SK-N-SH (cell line): ENCODE measurements at regions not wholly inside any gene's neighbourhood (a gene's known extent, or its start where the extent isn't known, plus 50 kb on each side); places are given as distances from the start of the nearest gene placed in this dataset.

ENCODE experiments used
- CTCF ChIA-PET: fragments of 300-600, 350-600 bp; formaldehyde crosslinking; extraction: SDS; loops from one replicate; lab custom pipeline; 2021; lab: Yijun Ruan, JAX
- POLR2A ChIA-PET: fragments of 350-600 bp; sonication (Branson Sonifier 250); formaldehyde crosslinking; extraction: SDS; loops from one replicate; lab custom pipeline; 2020; ENCODE audit warnings: antibody characterized with exemption, inconsistent platforms; lab: Yijun Ruan, JAX
- DNase-seq: peaks from one replicate; pipeline ENCODE4 v3.0.0; 2012
- H2AFZ ChIP-seq: fragments of 200-600 bp; sonication (generic); 2 replicates; pipeline ENCODE4 v1.8.1; 2016; ENCODE audit warnings: antibody characterized with exemption, mild to moderate bottlenecking, low read depth
- H3F3A ChIP-seq: fragments of 200-600 bp; sonication (generic); replicated peaks from 2 replicates; pipeline ENCODE3; 2016; ENCODE audit warnings: antibody characterized with exemption, mild to moderate bottlenecking; ENCODE audit not compliant: insufficient read depth
- H3K27ac ChIP-seq, 2 experiments: fragments of 200-500 bp in 1 of 2; fragments of 200-600 bp in 1 of 2; sonication (Bioruptor generic) in 1 of 2; sonication (generic), shearing (Covaris generic) in 1 of 2; 2 replicates each; pipeline versions ENCODE4 v1.5.1 to v1.6.1; 2014 to 2016; ENCODE audit warnings: low read depth in 2 of 2, inconsistent platforms in 1 of 2, low read length in 1 of 2, mild to moderate bottlenecking in 1 of 2, mixed read lengths in 1 of 2
- H3K27me3 ChIP-seq: fragments of 200-600 bp; sonication (generic), shearing (Covaris generic); 2 replicates; pipeline ENCODE4 v1.6.1; 2016; ENCODE audit warnings: mixed run types; ENCODE audit not compliant: insufficient read depth
- H3K36me3 ChIP-seq, 2 experiments: fragments of 200-500 bp in 1 of 2; fragments of 200-600 bp in 1 of 2; sonication (Bioruptor generic) in 1 of 2; sonication (generic) in 1 of 2; replicated peaks in 1 of 2; 2 replicates each; pipeline versions ENCODE3 to v1.5.1; 2014 to 2016; ENCODE audit warnings: low read length in 1 of 2, mild to moderate bottlenecking in 1 of 2; ENCODE audit not compliant: insufficient read depth in 2 of 2, control insufficient read depth in 1 of 2
- H3K4me1 ChIP-seq, 2 experiments: fragments of 200-500 bp in 1 of 2; fragments of 200-600 bp in 1 of 2; sonication (Bioruptor generic) in 1 of 2; sonication (generic), shearing (Covaris generic) in 1 of 2; 2 replicates each; pipeline versions ENCODE4 v1.5.1 to v1.6.1; 2014 to 2016; ENCODE audit warnings: low read depth in 1 of 2, low read length in 1 of 2, mixed run types in 1 of 2; ENCODE audit not compliant: insufficient read depth in 2 of 2, control insufficient read depth in 1 of 2
- H3K4me2 ChIP-seq: fragments of 200-600 bp; sonication (generic), shearing (Covaris generic); 2 replicates; pipeline ENCODE4 v1.6.1; 2017; ENCODE audit warnings: mixed run types
- H3K4me3 ChIP-seq, 2 experiments: fragments of 200-500 bp in 1 of 2; fragments of 200-600 bp in 1 of 2; sonication (Bioruptor generic) in 1 of 2; sonication (generic), shearing (Covaris generic) in 1 of 2; 2 replicates each; pipeline versions ENCODE4 v1.5.1 to v1.8.1; 2014 to 2016; ENCODE audit warnings: low read depth in 2 of 2, inconsistent platforms in 1 of 2, low read length in 1 of 2, mild to moderate bottlenecking in 1 of 2, mixed read lengths in 1 of 2, moderate library complexity in 1 of 2
- H3K79me2 ChIP-seq: fragments of 200-600 bp; sonication (generic); 2 replicates; pipeline ENCODE4 v1.8.1; 2017; ENCODE audit warnings: mild to moderate bottlenecking; ENCODE audit not compliant: insufficient read depth
- H3K9ac ChIP-seq: fragments of 200-600 bp; sonication (generic); 2 replicates; pipeline ENCODE4 v1.6.1; 2017; ENCODE audit warnings: mixed run types
- H3K9me2 ChIP-seq: fragments of 200-600 bp; sonication (generic); 2 replicates; pipeline ENCODE4 v1.6.1; 2017; ENCODE audit warnings: mixed run types
- H3K9me3 ChIP-seq: fragments of 200-600 bp; sonication (generic); 2 replicates; pipeline ENCODE4 v1.6.1; 2017; ENCODE audit warnings: mixed run types, mild to moderate bottlenecking, moderate library complexity
- H4K20me1 ChIP-seq: fragments of 200-600 bp; sonication (generic); 2 replicates; pipeline ENCODE4 v1.6.1; 2017; ENCODE audit warnings: mild to moderate bottlenecking, mixed run types; ENCODE audit not compliant: insufficient read depth
- EP300 ChIP-seq, 2 experiments: IDR thresholded peaks; 2 replicates each; pipeline versions ENCODE4 v1.4.0 to v1.6.1; 2012; ENCODE audit warnings: borderline replicate concordance in 1 of 2, low read depth in 1 of 2, low read length in 1 of 2
- FOSL2 ChIP-seq: IDR thresholded peaks from 2 replicates; pipeline ENCODE4 v1.4.0; 2012; ENCODE audit warnings: low read depth, mild to moderate bottlenecking, moderate library complexity, borderline replicate concordance
- GATA2 ChIP-seq: sonication (generic); formaldehyde crosslinking; IDR thresholded peaks from 2 replicates; pipeline ENCODE4 v1.5.0; 2020; ENCODE audit warnings: mild to moderate bottlenecking, missing genetic modification reagents
- JUND ChIP-seq: IDR thresholded peaks from 2 replicates; pipeline ENCODE4 v1.4.0; 2012
- MEF2A ChIP-seq: IDR thresholded peaks from 2 replicates; pipeline ENCODE4 v1.4.0; 2012; ENCODE audit warnings: low read depth, borderline replicate concordance
- MXI1 ChIP-seq: IDR thresholded peaks from 2 replicates; pipeline ENCODE4 v1.6.1; 2012; ENCODE audit warnings: mild to moderate bottlenecking, low read depth, low read length, improper control_type of control experiment
- PBX3 ChIP-seq: IDR thresholded peaks from 2 replicates; pipeline ENCODE4; 2012
- POLR2AphosphoS5 ChIP-seq: IDR thresholded peaks from 2 replicates; pipeline ENCODE4 v1.6.1; 2012; ENCODE audit warnings: low read depth, low read length
- RFX5 ChIP-seq: IDR thresholded peaks from 2 replicates; pipeline ENCODE4 v1.6.1; 2012; ENCODE audit warnings: mild to moderate bottlenecking, improper control_type of control experiment, low read length
- RXRA ChIP-seq: IDR thresholded peaks from 2 replicates; pipeline ENCODE4 v1.4.0; 2012; ENCODE audit warnings: low read depth, mild to moderate bottlenecking, borderline replicate concordance
- SIN3A ChIP-seq: IDR thresholded peaks from 2 replicates; pipeline ENCODE4 v1.6.1; 2012; ENCODE audit warnings: low read depth, mild to moderate bottlenecking, low read length, moderate library complexity, borderline replicate concordance
- SMC3 ChIP-seq: IDR thresholded peaks from 2 replicates; pipeline ENCODE4 v1.6.1; 2012; ENCODE audit warnings: low read depth, low read length, improper control_type of control experiment
- TAF1 ChIP-seq: IDR thresholded peaks from 2 replicates; pipeline ENCODE4 v1.6.1; 2012; ENCODE audit warnings: low read depth, mild to moderate bottlenecking, low read length, moderate library complexity, borderline replicate concordance
- YY1 ChIP-seq: IDR thresholded peaks from 2 replicates; pipeline ENCODE4 v1.4.0; 2012; ENCODE audit warnings: low read depth, mild to moderate bottlenecking
- WGBS: methylation state at CpG from one replicate; pipeline ENCODE4 v1.1.6; 2017; ENCODE audit warnings: low lambda C conversion rate; 5-methylcytosine and 5-hydroxymethylcytosine counted together
- TF ChIP-seq, protein P1 (sequence below): fragments of 150-350 bp; IDR thresholded peaks from 2 replicates; pipeline ENCODE4 v1.6.1; 2017; ENCODE audit warnings: antibody characterized with exemption, low read length, low read depth, borderline replicate concordance
- TF ChIP-seq, protein P2 (sequence below): IDR thresholded peaks from 2 replicates; pipeline ENCODE4 v1.4.0; 2012; ENCODE audit warnings: low read depth, borderline replicate concordance
- TF ChIP-seq, protein P3 (sequence below): IDR thresholded peaks from 2 replicates; pipeline ENCODE4 v1.6.1; 2012; ENCODE audit warnings: mild to moderate bottlenecking, low read depth, low read length, moderate library complexity

GRCh38 chr15:31782951-31783350, 247.4 kb upstream of the CHRNA7 start:
- Histone ChIP-seq H3K9ac (no peak overlapping the region), H3K27me3 (no peaks in the 10 kb centered on the region), H3K4me1 (peaks cover 0 to 5% of the 10 kb centered on the region in 2 experiments; a peak in 1 of 4 replicates), H3K4me2 (no peak overlapping the region), H3K36me3 (no peaks in the 10 kb centered on the region), H2AFZ (no peak overlapping the region), H3K9me2 (no peaks in the 10 kb centered on the region), H4K20me1 (no peaks in the 10 kb centered on the region), H3K27ac (no peak overlapping the region)
- DNase-seq: no peak
- POLR2A ChIA-PET: no interaction called here
- TF ChIP-seq RXRA: no peak
- no peak for TF ChIP-seq PBX3
- no peak for TF ChIP-seq GATA2 (CRISPR knock-in tag)
- no peak for TF ChIP-seq POLR2AphosphoS5
- no peak for TF ChIP-seq SMC3
- TF ChIP-seq, protein P1, sequence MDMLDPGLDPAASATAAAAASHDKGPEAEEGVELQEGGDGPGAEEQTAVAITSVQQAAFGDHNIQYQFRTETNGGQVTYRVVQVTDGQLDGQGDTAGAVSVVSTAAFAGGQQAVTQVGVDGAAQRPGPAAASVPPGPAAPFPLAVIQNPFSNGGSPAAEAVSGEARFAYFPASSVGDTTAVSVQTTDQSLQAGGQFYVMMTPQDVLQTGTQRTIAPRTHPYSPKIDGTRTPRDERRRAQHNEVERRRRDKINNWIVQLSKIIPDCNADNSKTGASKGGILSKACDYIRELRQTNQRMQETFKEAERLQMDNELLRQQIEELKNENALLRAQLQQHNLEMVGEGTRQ: no peak
- no peak for TF ChIP-seq RFX5
- TF ChIP-seq FOSL2: no peak
- TF ChIP-seq YY1: no peak
- no peak for TF ChIP-seq MEF2A
- TF ChIP-seq, protein P2, sequence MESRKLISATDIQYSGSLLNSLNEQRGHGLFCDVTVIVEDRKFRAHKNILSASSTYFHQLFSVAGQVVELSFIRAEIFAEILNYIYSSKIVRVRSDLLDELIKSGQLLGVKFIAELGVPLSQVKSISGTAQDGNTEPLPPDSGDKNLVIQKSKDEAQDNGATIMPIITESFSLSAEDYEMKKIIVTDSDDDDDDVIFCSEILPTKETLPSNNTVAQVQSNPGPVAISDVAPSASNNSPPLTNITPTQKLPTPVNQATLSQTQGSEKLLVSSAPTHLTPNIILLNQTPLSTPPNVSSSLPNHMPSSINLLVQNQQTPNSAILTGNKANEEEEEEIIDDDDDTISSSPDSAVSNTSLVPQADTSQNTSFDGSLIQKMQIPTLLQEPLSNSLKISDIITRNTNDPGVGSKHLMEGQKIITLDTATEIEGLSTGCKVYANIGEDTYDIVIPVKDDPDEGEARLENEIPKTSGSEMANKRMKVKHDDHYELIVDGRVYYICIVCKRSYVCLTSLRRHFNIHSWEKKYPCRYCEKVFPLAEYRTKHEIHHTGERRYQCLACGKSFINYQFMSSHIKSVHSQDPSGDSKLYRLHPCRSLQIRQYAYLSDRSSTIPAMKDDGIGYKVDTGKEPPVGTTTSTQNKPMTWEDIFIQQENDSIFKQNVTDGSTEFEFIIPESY: no peak
- no peak for TF ChIP-seq EP300 (IDR thresholded peaks at IDR 0.05; ENCODE audit: borderline replicate concordance in 1 of 2, low read depth in 1 of 2, low read length in 1 of 2)
- TF ChIP-seq MXI1: no peak
- TF ChIP-seq TAF1: no peak
- no peak for TF ChIP-seq SIN3A
- TF ChIP-seq, protein P3, sequence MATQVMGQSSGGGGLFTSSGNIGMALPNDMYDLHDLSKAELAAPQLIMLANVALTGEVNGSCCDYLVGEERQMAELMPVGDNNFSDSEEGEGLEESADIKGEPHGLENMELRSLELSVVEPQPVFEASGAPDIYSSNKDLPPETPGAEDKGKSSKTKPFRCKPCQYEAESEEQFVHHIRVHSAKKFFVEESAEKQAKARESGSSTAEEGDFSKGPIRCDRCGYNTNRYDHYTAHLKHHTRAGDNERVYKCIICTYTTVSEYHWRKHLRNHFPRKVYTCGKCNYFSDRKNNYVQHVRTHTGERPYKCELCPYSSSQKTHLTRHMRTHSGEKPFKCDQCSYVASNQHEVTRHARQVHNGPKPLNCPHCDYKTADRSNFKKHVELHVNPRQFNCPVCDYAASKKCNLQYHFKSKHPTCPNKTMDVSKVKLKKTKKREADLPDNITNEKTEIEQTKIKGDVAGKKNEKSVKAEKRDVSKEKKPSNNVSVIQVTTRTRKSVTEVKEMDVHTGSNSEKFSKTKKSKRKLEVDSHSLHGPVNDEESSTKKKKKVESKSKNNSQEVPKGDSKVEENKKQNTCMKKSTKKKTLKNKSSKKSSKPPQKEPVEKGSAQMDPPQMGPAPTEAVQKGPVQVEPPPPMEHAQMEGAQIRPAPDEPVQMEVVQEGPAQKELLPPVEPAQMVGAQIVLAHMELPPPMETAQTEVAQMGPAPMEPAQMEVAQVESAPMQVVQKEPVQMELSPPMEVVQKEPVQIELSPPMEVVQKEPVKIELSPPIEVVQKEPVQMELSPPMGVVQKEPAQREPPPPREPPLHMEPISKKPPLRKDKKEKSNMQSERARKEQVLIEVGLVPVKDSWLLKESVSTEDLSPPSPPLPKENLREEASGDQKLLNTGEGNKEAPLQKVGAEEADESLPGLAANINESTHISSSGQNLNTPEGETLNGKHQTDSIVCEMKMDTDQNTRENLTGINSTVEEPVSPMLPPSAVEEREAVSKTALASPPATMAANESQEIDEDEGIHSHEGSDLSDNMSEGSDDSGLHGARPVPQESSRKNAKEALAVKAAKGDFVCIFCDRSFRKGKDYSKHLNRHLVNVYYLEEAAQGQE: no peak
- no peak for TF ChIP-seq JUND
- TF ChIP-seq, all 33 proteins: peak for 0
- H3K4me3 ChIP-seq: no peak overlapping the region
- no peaks in the 10 kb centered on the region for H3F3A ChIP-seq
- WGBS: 12% methylated on average over 3 of the region's 3 CpGs
- H3K79me2 ChIP-seq: no peaks in the 10 kb centered on the region
- CTCF ChIA-PET: no interaction called here
- H3K9me3 ChIP-seq: no peaks in the 10 kb centered on the region
